ENCODE measurements at regions not wholly inside any gene's neighbourhood (a gene's known extent, or its start where the extent isn't known, plus 50 kb on each side); places are given as distances from the start of the nearest gene placed in this dataset.
A peak's percentile ranks its signal among the peaks of the same experiment; 100 is the strongest.

DNA sequence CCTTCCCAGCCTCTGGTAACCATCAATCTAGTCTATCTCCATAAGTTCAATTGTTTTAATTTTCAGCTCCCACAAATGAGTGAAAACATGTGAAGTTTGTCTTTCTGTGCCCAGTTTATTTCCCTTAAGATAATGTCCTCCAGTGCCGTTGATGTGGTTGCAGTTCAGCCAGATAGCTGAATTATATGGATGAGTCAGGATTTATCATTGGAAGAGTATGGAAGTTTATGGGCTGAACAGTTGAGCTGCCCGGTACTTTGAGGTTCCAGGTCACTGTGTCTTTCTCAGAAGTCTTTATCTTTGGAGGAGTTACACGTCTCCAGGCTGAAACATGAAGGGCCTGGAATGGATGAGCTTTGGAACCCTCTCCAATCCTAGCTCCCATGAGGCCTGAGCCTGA, 120.1 kb downstream of the ASCL4 start:
- DNase-seq, result no peak

DNA sequence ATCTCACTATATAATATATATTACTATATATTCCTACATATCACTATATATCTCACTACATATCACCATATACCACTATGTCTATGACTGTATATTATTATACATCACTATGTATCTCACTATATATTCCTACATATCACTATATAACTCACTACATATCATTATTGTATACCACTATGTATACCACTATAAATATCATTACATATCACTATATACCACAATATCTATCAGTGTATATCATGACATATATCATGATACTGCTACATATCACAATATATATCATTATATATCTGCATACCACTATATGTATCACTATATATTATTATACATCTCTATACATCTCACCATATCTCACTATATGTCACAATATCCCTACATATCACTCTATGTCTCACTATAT, 121.5 kb downstream of the ASCL4 start:
- no peak for DNase-seq

DNA sequence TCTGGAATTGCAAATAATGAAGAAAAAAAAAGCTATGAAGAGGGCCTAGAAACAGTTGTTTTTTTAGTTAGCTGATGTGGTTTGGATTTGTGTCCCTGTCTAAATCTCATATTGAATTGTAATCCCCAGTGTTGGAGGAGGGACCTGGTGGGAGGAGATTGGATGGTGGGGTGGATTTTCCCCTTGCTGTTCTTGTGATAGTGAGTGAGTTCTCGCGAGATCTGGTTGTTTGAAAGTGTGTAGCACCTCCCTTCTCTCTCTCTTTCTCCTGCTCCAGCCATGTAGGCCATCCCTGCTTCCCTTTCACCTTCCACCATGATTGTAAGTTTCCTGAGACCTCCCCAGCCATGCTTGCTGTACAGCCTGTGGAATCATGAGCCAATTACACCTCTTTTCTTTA, 126.1 kb downstream of the ASCL4 start:
- DNase-seq, result no peak

DNA sequence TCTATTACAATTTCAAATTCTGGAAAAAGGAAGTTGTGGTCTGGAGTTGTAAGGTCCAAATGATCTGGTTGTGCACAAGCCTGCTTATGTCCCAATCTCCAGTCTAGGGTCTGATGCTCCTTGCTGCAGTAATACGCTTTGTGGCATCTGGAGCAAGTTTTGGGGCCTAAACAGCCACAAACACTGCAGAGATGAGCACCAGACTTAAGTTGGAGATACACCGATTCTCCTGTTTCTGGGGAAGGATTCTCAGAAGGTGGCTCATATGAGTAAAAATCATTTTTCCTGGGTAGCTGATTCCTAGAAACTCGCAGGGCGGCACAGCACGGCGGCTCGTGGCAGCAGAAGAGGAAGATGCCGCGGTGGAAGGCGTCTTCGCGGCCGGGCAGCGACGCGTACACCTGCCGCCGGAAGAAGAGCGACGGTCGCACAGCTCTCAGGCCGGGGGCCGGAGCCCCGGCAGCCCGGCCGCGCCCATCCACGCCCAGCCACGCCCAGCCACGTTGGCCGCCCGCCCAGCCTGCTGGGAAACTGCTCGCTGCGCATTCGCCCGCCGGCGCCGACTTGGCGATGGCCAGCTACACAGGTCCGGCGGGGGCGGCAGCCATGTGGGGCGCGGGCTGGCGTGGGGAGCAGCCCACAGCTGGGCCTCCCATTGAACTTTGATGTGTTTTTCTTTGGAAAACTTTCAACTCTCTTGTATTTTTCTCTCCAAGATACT, 129.0 kb downstream of the ASCL4 start:
- DNase-seq, result peak; percentile 85

DNA sequence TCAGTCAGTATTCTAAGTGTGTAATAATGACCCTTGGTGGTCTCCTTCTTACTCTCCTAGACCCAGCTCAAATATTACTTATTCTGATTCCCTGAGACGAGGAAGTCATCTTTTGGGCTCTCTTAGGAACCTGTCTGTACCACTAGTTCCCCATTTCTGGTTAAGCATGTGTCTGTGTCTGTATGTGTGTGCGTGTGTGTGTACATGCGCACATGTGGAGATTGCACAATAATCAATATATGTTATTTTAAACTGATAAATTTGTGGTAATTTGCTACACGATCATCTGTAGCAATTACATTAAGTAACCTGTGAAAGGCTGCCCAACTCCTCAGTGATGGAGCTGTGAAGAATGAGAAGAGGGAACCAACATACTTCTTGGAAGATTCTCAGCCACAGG, 132.2 kb downstream of the ASCL4 start:
- DNase-seq, result no peak

DNA sequence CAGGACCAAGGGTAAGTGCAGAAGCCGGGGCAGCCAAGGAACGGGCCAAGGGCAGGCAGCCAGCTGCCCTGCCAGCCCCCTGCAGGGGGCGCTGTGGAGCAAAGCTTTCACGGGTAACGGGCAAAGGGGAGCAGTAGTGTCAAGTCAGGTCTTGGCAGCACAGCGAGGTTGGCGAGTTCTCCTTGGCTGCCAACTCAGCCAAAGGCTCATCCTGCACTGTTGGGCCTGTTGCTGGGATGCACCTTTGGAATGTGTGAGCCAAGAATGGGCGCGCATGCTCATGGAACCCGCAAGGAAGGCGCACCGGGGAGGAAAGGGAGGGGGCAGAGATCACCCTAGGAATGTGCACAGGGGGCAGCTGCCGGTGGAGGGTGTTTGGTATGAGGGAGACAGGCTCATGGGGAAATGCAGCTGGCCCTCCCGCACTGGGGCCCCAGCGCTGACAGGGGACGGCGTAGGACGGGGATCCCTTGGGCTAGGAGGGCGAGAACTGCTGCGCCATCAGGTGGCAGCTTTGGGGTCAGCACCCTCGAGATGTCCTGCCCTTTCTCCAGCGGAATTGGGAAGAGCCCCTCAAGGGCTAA, 138.0 kb downstream of the ASCL4 start:
- no peak for DNase-seq

DNA sequence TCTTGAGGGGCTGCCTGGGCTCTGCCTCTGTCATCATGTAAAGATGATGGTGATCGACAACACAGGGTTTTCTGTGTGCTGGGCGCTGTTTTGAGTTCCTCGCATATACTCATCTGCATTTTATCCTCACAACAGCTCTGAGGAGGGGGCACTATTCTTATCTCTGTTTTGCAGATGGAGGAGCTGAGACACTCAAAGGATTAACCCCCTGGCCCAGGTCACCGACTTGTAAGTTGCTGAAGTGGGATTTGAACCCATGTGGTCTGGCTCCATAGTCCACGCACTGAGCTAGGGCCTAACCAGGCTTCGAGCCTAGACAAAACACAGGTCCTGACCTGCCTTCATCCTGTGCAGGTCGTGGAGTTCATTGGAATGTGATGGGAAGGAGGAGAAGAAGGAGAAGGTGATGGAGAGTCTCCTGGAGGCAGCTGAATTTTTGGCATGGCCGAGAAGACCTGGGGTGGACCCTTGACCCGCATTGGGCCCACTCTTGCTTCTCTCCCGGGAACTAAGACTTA, 140.0 kb downstream of the ASCL4 start:
- DNase-seq, result no peak

DNA sequence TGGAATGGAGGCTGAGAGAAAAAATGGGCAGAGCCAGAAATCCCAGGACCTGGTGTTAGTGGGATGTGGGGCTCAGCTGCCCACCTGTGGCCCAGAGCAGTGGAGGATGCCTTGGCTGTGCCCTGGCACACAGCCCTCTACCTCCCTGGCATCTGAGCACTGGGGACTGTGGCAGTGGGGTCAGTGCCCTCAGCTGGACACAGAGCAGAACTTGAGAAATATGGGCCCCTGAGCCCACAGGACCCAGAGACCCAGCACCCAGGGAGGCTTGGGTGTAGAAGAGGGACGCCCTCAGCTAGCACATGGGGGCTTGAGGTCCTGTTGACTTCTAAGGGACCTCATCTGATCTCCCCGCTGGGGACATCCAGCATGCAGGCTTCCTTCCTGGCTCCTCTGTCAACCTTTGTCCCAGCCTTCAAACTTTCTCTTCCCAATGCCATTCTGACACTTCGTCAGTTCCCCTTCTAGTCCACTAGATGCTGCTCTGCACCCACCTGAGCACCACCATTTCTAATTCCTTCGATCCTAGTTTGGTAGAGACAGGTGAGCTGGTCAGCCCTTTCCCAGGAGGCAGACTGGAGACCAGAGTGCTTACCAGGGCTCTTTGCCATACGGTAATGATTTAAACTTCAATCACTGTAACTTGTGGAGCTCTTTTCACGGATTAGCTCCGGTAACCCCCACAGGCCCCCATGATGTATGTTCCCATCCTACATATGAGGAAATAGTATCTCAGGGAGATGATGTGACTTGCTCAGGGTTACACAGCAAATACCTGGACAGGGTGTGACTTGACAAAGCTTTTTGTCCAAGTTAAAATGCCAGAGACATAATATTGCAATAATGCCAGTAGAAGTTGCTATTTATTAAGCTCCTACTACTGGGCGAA, 143.7 kb downstream of the ASCL4 start:
- peak; percentile 48 for DNase-seq

DNA sequence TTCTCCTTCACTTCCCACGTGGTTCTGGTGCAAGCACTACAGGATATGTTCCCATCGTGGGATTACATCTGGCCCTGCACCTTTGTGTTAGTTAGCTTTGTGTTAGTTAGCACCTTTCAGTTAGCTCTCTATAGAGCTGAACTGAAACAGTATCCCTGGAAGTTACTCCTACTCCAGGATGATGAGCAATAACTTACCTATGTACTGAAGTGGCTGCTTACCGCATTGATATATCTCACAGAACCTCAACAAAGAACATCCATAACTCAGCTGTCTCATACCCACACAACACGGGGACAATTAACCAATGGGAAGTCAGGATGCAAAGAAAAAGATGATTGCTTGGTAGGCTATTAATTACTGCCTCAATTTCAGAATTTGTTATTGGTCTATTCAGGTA, 146.6 kb downstream of the ASCL4 start:
- no peak for DNase-seq

DNA sequence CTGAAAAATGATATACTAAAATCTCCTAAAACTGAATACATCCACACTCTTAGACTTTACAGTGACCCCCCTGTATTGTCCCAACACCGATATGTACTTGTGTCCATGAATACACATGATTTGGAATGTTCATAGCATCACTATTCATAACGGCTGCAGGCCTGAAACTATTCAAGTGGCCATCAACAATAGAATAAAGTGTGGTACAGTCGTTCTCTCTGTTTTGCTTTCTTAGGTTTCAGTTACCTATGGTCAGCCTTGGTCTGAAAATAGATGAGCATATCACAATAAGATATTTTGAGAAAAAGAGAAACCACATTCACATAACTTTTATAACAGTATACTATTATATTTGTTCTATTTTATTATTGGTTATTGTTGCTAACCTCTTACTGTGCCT, 150.6 kb downstream of the ASCL4 start:
- no peak for DNase-seq

DNA sequence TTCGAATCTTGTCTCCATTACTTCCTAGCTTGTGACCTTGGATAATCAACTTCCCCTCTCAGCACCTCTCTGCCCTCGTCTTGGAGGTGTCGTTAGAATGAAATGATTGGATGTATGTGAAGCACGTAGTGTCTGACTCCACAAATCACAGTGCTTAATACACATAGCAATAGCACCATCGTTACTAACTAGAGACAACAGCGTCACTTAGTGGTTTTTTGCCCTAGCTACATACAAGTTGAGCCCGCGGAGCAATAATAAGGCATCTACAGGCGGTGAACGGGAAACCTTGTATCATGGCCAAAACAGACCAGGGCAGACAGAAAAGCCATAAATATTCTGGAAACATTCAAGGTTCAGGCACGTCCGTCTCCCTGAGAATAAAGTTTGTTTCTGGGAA, 154.9 kb downstream of the ASCL4 start:
- peak; percentile 4 for DNase-seq

DNA sequence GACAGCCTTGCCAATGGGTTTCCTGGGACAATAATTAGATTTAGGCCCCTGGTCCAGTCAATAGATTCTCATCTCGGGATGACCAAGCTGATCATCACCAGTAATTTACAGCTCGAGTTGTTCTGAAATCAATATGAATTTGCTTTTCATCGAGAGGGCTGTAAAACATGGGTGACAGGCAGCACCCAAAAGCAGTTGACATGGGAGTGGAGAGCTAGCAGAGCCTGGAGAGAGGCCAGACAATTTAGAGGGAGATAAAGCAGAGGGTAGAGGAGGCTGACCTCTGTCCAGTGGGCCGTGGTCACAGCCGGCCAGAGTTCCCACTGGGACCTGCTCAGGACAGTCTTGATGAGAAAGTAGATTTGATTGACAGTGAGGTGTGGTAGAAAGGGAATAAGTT, 157.3 kb downstream of the ASCL4 start:
- DNase-seq, result no peak

DNA sequence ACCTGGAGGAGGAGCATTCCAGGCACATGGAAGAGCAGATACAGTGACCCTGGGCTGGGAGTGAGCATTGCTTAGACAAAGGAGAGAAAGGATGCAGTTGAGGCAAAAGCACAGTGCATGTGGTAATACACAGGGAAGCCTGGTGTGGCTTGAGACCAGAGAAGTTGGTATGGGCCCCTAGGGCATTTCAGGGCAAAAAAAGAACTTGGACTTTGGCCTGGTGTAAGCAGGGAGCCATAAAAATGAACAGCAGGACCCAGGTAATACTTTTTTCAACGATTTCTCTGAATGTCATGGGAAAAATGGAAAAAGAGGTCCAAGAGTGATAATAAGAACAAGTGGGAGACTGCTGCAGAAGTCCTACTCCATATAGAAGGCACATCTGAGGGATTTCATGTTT, 163.9 kb downstream of the ASCL4 start:
- no peak for DNase-seq

DNA sequence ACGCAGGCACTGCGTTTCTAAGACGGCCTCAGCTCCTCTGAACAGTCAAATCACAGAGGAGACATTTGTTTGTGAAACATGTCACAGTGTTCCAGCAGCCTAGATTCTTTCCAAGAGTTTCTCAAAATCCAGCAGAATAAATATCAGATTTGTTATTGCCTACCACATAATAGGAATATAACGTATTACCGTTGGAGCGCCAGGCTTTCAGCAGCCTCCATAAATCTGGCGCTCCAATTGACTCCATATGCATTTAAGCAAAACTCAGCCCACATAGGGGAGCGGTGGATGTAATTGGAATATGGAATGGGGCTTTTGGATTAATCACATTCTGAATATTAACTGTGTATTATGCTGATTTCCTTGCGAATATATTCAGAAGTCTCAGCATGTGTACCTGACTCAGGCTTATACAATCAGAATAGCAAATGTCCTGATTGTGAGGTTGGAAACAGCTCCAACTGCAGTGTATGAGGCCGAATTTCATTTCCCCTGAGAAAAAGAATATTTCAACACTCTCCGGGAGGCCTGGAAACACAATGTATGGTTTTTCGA, 174.0 kb downstream of the ASCL4 start:
- DNase-seq, result no peak

DNA sequence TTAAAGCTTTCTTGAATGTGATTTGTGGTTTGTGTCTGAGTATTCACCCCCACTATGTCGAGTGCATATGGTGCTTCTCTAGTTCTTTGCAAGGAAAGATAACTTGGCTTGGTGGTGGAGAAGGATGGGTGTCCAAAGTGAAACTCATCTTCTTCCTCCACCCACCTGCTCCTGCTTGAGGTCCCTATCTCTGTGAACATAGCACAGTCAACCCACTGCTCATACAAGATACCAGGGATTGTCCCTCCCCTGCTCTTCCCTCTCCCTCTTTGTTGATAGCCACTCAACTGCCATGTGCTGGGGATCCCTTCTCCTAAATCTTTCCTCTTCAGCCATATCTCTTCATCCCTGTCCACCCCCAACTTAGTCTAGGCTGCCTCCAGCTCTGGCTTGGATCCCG, 176.5 kb downstream of the ASCL4 start:
- DNase-seq, result no peak

DNA sequence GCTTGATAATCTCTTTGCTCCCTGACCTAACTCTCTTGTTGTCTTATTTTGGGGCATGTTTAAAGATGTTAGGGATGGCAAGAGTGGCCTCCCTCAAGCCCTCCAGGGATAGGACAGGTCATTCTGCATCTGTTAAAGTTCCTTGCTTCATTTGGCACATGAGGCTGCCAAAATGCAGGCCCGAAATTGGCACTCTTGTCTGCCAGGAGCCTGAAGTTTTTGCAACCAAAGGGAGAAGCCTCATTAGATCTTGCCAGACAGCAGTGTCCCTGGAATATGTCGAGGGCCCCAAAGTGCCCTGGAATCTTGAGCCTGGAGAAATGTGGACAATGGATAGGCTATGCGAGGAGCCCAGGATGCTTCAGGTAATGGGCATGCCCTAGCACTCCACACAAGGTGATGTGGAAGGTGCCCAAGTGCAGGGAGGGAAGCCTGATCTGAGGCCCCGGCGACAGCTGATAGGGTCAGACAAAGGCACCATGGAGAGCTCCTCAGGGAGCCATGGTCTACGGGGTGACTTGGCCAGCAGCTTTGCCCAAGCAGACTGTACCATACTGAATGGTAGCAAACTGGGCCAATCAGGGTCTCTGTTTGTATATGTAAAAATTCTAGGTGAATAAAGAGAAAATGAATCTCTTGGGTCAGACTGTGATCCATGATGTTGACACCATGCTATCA, 173.0 kb upstream of the WSCD2 start:
- no peak for DNase-seq

DNA sequence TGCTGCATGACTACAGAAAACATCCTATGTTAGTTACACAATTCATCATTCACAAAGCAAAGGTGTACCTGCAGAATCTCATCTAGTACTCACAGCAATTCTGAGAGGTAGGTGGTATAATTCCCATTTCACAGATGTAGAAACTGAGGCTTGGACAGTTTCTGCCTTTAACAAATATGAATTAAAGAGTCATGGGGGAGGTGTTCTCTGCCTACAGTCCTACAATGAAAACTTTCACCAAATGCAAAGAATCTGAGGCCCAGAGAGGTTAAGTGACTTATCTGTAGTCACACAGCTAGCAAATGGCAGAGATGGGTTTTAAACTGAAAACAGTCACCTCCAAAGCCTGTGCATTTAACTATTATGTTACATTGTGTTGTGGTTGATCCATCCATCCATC, 171.6 kb upstream of the WSCD2 start:
- DNase-seq, result no peak

DNA sequence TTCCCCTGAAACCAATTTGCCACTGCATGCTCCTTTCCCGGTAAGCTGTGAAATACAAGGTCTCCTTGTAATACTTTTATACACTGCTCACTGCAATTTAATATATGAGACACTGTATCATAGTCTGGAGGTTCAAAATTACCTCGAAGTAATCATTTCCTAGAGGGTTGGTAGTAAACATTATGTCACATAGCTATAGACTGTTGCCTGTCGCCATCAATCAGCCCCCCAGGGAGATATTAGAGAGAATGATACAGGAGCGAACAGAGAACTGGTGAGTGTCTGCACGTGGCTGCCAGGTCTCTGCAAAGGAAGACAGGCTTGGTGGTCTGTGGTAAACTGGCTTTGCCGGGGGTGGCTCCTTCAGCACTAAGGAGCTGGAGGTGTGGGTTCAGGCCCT, 165.5 kb upstream of the WSCD2 start:
- no peak for DNase-seq

DNA sequence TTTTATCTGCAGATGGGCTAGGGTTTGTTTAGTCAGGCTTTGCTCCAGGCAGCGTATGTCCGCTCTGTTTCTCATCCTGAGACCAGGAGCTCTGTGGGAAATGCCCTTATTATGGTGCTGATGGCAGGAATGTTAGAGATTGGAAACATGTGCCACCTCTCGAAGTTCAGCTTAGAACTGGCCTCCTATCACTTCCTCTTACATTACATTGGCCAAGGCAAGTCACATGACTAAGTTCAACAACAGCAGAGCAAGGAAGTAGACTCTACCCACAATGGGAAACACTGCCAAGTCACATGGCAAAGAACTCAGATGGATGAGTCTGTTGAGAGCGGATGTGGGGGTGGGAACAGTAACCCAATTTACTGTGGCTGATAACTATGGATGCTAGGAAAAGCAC, 161.9 kb upstream of the WSCD2 start:
- DNase-seq, result no peak

DNA sequence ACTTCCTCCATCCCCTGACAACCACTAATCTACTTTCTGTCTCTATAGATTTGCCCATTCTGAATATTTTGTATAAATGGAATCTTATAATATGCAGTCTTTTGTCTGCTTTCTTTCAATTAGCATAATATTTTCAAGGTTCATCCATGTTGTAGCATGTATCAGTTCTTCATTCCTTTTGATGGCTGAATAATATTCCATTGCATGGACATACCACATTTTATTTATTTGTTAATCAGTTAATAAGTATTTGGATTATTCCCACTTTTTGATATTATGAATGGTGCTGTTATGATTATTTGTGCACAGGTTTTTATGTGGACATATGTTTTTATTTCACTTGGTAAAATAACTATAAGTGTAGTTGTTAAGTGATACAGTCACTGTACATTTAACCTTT, 155.1 kb upstream of the WSCD2 start:
- DNase-seq, result no peak

DNA sequence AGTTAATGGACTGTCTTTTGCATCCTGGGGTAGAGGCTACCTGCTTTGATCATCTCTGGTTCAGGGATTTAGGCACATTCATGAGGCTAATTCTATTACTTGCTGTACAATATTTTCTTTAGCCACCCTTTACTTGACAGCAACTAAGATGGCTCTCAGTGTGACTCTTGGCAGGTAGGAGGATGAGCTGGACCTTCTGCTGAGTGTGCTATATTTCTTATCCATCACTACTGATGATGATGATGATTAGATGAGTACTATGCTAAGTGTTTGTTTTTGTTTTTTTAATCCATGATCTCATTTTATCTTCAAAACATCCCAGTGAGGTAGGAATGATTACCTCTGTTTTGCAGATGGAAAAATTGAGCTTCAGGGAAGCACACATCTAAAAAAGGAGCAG, 152.8 kb upstream of the WSCD2 start:
- no peak for DNase-seq

DNA sequence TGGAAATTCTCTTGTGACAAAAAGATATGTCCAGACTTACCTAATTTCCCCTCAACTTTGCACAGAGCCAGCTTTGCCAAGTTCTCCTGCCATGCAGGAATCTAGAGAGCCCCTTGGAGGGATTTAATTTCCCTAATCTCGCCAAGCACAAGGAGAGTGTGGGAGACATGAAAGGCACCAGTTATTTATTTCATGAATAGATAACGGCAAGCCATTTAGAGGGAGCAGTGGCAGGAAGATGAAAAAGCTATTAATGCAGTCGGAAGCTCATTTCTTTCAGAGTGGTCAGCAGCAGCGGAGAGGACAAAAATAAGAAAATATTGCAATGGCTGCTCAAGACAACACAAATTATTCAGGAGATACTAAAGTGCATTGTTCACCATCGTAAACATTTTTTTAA, 150.9 kb upstream of the WSCD2 start:
- DNase-seq, result no peak

DNA sequence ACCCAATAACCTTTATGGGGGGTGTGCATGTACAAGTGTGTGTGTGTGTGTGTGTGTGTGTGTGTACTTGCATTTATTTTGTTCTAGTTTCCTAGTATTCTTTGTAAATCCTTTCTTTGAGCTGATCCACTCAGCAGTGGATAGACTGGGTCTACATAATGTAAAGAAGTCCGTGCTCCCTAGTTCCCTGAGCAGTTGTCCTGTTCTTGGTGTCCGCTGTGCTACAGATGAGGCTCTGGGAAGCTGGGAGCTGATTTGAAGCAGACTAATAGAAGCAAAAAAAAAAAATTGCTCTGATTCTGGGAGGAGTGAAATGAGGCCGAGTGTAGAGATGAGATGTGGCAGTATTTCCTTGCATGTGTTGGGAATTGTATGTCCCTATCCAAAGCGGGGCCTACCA, 150.4 kb upstream of the WSCD2 start:
- DNase-seq, result no peak
